GM10266 (cell line): ENCODE measurements at regions not wholly inside any gene's neighbourhood (a gene's known extent, or its start where the extent isn't known, plus 50 kb on each side); places are given as distances from the start of the nearest gene placed in this dataset.
"Not testable (repeated sequence)": the region's sequence is repeated elsewhere in the genome, so short reads cannot be mapped to it uniquely, and the experiment has no call there.

Experiments used
- DNase-seq: peaks from one replicate; pipeline ENCODE4 v3.0.0; 2012; ENCODE audit errors: extremely low spot score
- TF ChIP-seq, protein P1 (sequence below): IDR thresholded peaks from 2 replicates; pipeline ENCODE4 v1.5.1; 2012; ENCODE audit warnings: mild to moderate bottlenecking, low read depth; ENCODE audit not compliant: control insufficient read depth, insufficient read depth; ENCODE audit errors: missing control alignments

DNA sequence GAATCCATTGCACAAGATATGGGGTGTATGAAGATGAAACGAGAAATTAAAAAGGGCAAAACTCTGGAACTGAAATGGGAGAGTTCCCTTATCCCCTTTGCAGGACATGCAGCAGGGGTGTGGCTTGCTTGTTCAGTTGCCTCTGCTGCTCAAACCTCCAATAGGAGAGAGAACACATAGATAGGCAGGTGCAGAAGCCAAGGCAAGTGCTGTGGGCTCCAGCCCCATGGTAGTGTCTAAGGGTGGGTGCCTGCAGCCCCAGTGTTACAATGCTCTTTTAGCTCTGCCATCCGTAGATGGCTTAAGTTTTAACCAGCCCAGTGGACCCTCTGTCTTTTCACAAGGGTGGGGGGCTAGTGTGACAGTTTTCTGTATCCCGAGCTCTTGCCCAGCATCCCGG, 69.7 kb downstream of the CMAS start:
- DNase-seq, result no peak
- TF ChIP-seq, protein P1, sequence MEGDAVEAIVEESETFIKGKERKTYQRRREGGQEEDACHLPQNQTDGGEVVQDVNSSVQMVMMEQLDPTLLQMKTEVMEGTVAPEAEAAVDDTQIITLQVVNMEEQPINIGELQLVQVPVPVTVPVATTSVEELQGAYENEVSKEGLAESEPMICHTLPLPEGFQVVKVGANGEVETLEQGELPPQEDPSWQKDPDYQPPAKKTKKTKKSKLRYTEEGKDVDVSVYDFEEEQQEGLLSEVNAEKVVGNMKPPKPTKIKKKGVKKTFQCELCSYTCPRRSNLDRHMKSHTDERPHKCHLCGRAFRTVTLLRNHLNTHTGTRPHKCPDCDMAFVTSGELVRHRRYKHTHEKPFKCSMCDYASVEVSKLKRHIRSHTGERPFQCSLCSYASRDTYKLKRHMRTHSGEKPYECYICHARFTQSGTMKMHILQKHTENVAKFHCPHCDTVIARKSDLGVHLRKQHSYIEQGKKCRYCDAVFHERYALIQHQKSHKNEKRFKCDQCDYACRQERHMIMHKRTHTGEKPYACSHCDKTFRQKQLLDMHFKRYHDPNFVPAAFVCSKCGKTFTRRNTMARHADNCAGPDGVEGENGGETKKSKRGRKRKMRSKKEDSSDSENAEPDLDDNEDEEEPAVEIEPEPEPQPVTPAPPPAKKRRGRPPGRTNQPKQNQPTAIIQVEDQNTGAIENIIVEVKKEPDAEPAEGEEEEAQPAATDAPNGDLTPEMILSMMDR, result no peak

DNA sequence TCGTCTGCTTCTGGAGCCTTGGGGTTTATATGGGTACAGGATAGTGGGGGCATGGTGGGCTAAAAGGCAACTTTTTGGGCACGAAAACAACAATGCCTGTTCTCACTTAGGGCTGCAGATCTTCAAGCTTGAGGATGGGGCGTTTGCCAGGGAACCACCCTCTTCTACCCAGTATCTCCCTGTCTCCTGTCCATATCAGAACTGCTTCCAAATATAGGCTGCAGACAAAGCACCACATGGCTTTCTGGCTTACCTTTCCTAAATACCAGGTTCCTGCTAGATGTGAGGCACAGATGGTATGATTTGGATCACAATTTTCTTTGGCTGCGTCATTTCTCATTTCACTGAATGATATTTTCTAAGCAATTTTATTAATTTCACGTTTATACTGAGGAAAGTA, 70.4 kb downstream of the CMAS start:
- DNase-seq, result no peak
- TF ChIP-seq, protein P1, result no peak

DNA sequence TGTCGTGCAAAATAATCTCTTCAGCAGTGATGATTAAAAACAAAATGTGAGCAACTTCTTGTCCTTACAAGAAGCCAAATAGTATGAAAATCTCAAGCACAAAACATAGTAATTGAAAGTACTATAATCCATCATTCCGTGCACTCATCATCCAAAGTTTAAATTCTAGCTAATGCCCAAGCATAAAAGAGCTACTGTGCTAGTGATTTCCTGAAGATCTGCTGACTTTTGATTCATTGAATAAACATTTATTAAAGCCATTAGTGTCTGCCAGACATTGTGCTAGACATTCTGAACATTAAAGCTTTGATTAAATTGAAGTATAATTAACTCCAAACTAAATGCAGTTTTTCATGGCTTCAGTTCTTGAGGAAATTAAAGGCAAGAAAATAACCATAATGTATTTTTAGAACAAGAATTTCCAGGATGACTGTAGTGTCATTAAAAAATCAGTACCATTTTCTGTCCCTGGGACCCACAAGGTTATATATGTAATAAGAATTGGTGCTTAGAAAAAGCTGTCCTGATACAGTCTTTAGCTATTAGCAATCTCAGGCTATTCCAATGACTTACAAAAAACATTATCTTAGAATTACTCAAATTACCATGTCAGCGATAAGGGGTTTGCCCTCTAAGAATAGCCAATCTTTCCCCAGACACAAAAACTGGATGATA, 71.7 kb downstream of the CMAS start:
- TF ChIP-seq, protein P1, result no peak
- no peak for DNase-seq

DNA sequence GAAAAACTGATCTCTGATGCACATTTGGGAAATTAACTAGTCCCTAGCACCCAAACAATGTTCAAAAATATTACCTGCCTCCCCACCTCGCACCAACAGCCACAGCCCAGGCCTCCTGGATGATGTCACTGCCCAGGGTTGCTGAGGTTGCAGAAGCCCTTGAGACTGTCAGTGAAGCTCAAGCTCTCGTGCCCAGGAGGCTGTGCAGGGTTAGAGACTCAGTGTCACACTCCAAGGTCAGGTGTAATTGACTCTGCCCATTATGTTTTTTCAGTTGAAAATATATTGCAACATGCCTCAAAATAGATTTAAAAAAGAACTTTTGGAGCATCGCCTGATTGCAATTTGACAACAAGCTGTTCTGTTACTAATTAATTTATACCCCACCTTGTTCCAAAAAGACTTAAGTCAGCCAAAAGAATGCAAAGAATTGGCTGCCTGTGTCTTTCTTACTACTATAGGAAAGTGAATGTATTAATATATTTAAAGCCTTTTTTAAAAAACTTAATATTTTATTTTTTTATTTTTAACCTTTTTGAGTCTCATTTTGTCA, 72.3 kb downstream of the CMAS start:
- DNase-seq, result no peak
- TF ChIP-seq, protein P1, result no peak

DNA sequence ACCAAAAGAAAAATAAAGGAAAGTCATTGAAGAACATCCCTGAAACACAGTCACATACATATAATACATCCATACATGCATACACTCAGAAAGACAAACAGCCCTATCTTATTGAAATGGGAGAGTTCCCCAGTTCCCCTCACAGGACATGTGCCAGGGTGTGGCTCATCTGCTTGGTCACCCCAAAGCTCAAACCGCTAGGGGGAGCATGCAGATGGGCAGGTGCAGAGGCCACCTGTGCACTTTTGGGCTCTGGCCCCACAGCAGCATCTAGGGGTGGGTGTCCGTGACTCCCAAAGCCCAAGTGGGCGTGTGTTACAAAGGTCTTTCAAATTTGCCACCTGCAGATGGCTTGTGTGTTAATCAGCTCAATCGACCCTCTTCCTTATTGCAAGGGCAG, 75.2 kb downstream of the CMAS start:
- no peak for DNase-seq
- TF ChIP-seq, protein P1, result peak; percentile 53

DNA sequence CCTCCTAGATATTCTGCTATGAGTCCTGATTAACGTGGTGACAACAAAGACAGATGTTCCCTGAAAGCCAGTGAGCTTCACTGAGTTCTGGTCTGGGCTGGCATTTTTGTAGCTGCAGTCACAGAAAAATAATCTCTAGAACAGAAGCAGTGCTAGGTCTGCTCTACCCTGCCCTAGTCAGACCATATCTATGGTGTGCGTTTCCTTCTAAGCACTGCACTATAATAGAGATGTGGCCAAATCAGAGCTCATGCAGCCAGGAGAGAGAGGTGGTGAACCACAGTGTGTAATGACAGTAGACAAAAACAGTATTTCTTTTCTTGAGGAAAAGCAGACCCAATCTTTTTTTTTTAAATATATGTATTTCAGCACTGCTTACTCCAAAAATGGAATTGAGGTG, 76.3 kb downstream of the CMAS start:
- no peak for DNase-seq
- TF ChIP-seq, protein P1, result no peak

DNA sequence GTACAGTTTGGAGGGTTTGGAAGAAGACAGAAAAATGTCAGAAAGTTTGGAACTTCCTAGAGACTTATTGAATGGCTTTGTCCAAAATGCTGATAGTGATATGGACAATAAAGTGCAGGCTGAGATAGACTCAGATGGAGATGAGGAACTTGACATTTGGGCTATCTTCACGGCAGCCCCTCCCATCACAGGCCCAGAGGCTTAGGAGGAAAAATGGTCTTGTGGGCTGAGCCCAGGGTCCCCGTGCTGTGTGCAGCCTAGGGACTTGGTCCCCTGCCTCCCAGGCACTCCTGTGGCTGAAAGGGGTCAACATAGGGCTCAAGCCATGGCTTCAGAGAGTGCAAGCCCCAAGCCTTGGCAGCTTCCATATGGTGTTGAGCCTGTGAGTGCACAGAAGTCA, 79.0 kb downstream of the CMAS start:
- no peak for DNase-seq

DNA sequence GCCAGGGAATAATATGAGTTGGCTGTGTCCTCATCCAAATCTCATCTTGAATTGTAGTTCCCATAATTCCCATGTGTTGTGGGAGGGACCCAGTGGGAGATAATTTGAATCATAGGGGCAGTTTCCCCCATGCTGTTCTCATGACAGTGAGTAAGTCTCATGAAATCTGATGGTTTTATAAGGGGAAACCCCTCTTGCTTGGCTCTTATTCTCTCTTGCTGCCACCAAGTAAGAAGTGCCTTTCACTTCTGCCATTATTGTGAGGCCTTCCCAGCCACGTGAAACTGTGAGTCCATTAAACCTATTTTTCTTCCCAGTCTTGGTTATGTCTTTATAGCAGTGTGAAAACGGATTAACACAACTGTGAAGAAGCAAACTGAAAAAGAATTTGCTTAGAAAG, 80.1 kb downstream of the CMAS start:
- not testable (repeated sequence) for DNase-seq

More for the DNA sequence above, 79.0 kb downstream of the CMAS start:
- TF ChIP-seq, protein P1, result no peak
